GM19043 (cell line): ENCODE measurements at regions not wholly inside any gene's neighbourhood (a gene's known extent, or its start where the extent isn't known, plus 50 kb on each side); places are given as distances from the start of the nearest gene placed in this dataset.

Experiments
- ATAC-seq: cut with Tn5 transposase; IDR thresholded peaks from one replicate; pipeline ENCODE4 v1.9.1; 2021; ENCODE audit warnings: low read depth; ENCODE audit not compliant: unreplicated experiment

DNA sequence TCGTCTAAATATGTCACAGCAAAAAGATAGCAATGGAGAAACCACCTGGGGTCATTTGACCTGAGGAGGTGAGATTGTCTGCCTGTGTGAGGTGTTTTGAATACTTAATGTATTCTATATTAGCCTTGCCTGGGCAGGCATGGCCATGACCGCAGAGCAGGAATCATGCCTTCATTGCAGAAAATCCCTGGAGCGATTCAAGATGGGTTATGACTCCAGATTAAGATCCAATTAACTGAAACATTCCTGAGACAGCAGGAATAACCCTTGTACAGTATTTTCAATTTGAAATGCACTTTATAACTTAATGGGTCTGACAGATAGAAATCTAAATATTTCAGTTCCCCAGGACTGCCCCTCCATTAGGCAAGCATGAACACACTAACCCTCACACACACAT, 227.3 kb upstream of the RAB6C start:
- ATAC-seq, result no peak

DNA sequence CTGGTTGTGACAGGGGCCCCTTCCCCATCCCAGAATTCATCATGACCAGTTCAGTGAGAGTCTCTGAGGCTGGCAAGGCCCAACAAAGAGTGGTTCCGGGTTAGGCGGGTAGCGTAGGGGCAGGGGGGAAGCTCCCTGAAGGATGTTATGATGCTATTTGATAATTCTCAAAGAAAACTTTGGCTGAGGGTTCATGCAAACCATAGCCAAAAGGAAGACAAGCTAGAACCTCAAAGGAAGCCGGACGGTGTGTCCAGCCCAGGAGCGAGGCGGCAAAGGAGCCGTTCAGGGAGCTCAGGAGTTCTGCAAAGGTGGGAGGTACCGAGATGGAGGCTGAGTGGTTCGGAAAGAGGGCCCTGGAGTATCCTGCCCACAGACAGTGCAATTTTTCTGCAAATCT, 226.8 kb upstream of the RAB6C start:
- no peak for ATAC-seq

DNA sequence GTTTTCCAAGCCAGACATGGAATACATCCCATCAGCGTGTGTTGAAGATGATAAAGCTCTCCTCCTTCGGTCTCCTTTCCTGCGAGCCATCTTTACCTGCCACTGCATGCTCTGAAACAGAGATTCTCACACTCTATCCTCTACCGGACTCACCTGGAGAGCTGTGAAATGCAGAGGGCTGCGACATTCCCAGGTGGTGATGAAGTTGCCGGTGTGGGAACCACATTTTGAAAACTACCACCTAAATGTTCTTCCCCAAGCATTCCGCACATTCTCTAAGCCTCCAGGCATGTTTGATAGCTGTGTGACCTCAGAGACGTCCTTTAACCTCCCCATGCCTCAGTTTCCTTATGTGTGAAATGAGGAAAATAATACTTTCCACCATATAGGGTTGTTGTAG, 226.2 kb upstream of the RAB6C start:
- ATAC-seq, result no peak

DNA sequence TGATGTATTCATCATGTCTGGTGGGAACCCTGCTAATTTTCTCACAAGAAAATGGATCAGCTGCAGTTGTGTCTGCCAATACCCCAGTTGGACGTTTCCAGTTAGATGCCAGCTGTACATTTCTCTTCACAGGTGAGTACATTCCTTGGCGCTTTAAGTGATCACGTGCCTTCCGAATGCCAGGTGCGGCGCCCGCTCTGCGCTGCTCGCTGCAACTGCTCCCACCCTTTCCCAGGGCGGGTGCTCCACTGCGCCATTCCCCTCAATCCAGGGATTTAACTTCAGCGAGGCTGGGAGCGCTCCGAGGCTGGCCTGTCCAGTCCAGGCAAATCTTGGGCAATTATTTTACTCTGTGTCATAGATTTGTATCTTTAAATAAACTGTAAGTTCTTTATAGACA, 225.0 kb upstream of the RAB6C start:
- ATAC-seq, result no peak

DNA sequence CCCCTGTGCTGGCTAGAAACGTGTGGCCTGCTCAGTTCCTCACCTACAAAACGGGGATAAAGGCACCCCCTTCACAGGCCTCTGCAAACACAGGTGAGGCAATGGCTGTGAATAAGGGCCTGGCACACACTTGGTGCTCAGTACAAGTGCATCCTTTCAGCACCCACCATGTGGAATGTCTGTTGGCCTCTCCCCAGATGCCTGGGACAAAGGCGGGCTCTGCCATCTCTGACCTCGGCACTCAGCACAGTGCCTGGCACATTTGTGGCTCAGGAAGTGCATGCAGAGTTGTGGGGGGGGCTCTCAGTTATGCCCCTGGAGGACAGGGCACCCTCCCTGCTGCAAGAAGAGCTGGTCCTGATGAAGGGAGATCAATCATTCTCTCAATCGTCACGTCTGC, 224.6 kb upstream of the RAB6C start:
- ATAC-seq, result no peak

DNA sequence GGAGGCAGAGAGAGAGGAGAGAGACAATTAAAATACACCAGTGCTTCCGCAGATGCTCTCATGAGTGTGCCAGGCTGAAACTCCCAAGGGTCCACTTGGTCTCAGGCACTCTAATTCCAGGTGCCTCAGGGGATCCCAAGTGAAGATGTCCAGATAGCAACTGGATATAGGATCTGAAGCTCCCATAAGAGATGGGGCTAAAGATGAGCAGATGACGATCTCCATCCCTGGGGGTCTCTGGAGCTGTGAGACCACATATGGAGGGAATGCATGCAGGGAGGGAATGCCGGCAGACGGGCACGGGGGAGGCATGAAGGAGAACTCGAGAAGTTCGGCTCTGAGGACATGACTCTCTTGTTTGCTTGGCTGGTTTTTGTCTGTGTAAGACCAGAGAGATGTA, 223.7 kb upstream of the RAB6C start:
- no peak for ATAC-seq

DNA sequence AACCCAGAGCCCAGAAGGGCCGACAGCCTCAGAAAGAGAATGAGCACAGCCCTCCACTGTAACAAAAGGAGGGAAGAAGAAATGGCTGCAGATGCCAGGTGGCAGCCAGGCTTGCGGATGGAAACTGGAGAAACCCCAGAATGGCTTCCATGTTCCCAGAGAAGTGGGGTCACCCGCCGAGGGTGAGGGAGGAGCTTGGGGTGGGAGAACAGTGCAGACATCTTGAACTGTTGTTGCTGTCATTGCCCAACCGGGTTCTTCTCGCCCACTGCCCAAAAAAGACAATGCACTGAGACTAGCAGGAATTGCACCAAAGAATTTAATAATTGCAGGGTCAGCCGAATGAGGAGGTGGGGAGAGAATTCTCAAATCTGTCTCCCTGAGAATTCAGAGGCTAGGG, 223.2 kb upstream of the RAB6C start:
- no peak for ATAC-seq

DNA sequence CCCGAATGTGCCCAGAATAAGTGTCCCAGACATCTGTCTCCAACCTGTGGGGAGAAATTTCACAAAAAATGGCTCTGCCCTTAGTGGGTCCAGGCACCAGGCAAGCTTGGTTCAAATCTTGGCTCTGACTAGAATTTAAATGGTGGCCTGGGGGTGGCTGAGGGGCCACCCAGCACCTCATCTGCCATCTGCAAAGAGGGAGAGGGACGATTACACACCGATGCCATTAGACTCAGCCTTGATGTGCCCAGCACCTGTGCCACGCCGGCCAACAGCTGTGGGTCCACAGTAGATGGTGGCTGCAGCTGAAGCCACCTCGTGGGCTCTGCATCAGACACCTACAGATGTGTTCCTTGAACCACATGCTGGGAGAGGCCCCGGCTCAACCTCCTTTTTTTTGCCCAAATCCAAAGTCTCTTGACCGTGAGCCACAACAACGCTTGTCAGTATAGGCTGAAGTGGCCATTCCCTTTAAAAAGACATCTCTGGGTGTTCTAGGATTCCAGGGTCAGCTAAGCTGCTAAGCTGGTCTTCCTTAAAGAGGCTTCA, 222.0 kb upstream of the RAB6C start:
- ATAC-seq, result no peak

DNA sequence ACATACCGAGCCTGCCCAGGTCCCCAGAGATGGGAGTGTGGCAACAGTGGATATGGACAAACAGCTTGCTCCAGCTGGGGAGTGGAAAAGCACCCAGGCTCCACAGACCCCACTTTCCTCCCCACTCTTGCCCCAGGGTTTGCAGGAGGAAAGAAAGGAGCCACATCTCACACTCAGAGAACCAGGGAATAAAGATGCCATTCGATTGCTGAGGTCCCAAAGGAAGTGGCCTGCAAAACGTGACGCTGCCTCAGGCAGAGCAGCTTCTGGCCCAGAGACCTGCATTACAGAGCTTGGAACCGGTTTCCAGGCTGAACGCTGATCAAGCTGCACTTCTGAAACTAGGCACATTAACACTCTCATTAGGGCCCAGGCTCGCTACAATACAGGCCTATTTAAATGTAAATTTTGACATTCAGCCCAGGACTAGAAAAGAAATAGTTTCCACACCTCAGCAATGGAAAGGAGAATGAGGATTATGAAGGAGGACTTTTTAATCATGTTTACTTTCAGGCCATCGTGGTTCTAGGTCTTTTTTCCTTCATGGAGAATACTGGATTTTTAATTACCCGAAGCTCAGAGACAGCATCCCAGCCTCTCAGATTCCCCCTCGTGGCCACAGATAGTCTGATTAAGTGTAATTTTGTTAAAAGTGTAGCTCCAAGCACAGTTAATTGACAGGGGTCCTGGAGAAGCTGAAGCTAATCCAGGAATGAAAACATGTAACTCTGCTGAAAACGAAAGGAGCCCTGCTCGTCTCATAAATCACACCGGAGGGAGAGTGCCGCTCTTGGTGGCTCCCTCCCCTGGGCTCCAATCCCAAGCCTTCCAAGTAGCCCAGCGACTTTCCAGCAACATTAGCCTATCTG, 221.3 kb upstream of the RAB6C start:
- no peak for ATAC-seq

DNA sequence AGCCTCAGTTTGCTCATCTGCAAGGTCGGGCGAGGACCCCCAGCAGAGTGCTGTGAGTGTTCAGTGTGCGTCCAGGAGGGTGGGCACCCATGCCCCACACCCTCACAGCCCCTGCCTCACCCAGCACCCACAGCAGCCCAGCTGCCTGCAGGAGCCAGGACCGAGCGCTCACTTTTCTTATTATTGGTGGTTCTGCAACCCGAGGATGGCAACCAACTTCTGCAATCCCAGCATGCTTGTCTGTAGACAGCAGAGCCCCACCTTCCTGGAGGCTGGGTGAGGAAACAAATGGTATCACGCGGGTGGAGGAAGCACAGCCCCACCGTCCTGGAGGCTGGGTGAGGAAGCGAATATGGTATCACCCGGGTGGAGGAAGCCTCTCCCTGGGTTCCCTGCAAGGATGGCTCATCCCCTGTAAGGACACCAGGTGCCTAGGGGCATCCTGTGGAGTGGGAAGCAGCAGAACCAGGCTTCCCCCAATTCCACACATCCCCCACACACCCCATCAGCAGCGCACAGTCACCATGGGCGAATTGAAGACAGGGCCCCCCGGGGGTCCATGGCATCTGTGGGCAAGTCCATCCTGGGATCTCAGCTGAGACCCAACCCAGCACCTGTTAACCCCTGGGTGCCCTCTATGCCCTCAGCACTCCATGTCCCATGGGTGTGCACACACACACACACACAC, 220.5 kb upstream of the RAB6C start:
- no peak for ATAC-seq

DNA sequence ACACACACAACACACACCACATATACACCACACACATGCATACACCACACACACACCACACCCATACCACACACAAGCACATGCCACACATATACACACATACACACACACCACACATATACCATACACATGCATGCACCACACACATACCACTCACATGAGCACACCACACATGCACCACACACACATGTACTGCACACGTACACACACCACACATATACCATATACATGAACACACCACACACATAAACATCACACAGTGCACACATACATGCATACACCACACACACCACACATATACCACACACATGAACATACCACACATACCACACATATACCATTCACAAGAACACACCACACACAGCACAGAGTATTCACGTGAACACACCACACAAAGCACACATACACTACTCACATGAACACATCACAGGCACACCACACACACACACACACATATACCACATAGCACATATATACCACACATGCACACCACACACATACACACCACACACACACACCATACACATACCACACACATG, 219.9 kb upstream of the RAB6C start:
- no peak for ATAC-seq

DNA sequence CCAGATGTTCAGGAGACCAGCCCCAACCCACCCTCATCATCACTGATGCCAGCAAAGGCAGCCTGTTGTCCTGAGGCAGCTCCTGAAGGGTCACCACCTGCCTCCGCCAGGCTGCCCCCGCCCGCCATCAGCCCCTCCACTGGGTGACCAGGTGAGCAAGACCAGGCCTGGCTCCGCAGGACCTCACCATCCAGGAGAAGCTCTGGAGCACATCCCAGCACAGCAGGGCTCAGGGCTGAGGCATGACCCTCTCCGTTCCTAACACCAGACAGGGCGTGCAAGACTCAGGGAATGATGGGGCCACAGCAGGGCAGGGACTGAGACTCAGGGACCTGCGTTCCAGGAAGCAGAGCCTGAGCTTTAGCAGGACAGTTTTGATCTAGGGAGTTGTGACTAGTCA, 218.8 kb upstream of the RAB6C start:
- ATAC-seq, result no peak

DNA sequence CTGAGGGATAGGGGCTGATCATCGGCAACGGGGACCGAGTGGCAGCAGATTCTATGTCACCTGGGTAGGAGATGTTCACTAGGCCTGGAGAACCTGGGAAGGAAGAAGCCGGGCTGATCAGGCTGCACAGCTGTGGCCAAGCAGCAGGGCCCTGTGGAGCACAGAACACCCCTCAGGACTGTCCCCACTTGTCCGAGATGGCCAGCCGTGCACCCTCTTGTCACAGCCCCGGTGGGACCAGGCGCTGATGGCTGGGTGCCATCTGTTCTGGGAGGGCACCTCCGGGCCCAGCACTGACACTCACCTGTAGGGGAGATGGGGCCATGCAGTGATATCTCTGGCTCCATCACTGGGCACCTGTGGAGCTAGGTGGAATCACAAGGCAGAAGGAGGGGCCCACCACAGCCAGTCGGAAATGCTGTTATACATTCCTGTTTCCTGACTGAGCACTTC, 217.9 kb upstream of the RAB6C start:
- no peak for ATAC-seq

DNA sequence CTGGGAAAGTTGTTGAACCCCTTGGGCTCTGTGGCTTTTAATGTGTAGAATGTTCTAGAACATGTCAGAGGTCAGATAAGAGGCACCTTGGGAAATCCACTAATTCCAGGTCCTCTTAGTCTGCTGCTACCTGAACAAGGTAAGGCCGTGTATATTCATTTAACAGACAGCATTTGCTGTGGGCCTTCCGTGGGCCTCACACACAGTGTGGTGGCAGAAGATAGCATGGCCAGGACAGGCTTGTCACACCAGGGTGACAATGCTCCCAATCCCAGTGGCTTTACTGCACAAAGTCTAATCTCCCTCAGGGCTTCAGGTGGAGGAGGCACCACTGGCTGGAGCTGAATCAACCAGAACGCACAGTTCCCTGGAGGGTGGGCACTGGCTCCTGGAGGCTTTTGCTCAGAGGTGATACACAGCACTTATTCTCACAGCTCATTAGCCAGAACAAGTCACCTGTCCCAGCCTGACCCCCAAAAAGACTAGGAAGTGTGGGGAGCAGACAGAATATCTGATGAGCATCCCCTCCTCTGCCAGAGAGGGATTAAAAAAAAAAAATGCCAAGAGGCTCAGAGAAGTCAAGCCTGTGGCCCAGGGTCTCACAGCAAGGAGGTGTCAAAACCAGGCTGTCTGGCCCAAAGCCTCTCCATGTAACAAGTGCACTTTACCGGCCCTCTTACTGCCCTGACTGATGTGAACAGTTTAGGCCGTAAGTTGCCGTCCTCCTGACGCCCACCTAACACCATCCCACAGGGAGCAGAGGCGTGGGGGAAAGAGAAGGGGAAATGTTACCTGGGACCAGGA, 216.9 kb upstream of the RAB6C start:
- no peak for ATAC-seq

DNA sequence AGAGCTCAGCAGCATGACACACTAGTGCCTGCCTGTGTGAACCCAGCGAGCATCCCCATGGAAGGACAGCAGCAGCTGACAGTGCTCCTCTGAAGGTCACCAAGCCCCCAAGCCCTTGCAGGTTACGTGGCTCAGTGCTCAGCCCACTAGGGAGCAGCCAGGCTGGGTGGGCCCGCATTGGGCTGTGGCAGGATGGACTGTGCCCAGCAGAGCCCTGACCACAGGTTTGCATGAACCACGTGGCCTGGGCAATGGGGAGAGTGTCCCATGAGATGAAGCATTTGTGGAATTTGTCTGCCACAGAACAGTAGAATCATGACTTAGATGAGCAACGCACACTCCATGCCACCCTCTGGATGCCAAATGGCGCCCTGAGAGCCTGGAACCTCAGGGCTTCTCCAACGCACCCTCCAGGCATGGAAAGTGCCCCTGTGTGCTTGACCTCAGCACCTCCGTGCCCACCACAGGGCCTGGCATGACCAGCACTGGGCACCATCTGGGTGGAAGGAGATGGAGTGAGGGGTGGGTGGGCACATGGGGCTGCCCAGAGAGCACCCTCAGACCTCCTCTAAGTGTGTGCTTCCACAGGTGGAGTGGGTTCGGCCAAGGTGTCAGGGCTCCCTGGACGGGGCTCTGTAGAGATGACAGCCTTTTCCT, 216.1 kb upstream of the RAB6C start:
- no peak for ATAC-seq

DNA sequence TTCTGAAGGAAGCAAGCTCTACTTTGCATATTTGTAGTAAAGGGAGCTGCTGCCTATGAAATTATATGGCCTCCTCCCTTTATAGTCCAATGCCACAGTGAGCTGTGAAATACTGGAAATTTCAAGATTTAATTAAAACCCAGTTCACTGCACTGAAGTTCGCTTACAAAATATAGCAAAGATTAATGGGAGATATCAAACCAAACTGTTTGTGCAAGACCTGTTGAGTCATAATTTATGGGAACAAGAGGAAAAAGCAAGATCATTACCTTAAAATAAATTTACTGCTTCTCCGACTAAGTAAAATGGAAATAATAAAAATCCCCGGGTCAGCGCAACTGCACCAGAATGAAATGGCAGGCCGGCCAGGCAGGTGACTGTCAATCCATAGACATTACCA, 215.5 kb upstream of the RAB6C start:
- no peak for ATAC-seq

DNA sequence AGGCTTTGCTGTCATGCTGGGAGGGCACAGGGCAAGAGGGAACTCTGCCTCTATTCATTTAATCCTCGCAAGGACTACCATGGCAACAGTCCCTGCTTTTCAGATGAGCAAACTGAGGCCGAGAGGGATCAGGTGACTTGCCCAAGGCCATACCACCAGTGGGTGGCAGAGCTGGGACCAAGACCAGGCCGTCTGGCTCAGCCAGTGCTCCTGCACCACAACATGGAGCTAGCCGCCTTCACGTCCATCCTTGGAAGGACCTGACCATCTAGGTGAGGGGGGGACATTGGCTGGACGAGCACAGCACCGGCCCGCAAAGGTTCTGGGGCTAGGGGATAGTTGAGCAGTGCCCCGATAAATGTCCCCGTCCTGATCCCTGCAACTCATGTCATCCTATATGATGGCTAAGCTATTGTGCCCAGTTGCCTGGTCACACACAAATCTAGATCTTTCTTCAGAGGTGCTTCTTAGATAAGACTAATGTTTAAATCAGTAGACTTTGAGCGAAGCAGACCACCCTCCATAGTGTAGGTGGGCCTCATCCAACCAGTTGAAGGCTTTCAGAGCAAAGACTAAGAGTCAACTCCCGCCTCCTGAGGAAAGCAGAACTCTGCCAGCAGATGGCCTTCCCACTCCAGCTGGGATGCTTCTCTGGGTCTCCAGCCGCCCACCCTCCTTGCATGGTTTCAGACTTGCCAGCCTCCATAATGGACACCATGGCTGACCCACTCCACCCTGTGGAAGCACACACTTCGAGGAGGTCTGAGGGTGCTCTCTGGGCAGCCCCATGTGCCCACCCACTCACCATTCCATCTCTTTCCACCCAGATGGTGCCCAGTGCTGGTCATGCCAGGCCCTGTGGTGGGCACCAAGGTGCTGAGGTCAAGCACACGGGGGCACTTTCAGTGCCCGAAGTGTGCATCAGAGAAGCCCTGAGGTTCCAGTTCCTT, 214.8 kb upstream of the RAB6C start:
- no peak for ATAC-seq

DNA sequence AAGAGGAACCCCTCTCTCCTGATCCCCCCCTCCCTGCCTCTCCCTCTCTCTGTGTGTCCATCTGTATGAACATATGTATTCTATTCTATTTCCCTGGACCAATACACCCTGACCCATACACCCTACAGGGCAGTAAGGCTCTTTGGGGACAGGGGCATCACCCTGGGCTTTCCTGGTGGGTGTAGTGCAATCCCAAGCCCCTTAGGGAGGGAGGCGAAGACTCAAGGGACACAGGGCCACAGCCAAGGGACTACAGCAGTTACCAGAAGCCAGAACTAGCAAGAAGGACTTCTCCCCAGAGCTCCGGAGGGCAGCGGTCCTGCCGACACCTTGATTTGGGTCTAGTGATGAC, 214.2 kb upstream of the RAB6C start:
- no peak for ATAC-seq

DNA sequence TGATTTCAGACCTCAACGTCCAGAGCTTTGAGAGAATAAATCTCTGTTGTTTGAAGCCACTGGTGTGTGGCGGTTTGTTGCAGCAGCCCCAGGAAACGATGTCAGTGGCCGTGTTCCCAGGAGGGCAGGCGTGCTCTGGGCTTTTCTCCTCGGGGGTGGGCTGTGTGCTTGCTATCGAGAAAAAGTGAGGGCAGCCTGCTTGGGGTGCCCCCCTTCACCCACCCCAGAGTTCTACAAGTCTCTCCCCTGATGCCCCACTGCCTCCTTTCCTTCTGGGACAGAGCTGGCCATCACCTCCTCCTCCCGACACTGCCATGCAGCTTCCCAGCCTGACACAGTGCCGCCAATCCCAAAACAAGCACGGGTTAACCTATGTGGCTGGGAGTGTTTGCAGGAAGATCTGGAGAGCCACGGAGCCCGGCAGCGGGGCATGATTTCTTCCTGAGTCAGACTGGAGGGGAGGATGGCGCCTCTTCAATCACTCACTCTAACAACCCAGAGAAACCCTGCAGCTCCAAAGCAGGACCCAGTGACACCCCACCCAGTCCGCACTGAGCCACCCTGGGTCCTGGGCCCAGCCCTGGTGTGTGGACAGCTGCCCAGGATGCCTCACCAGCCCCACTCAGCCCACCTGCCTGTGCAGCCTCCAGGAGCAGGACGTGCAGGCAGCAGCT, 213.7 kb upstream of the RAB6C start:
- no peak for ATAC-seq
